GM18867 (cell line): ENCODE measurements at regions not wholly inside any gene's neighbourhood (a gene's known extent, or its start where the extent isn't known, plus 50 kb on each side); places are given as distances from the start of the nearest gene placed in this dataset.

ENCODE experiments used
- ATAC-seq: cut with Tn5 transposase; IDR thresholded peaks from one replicate; pipeline ENCODE4 v1.9.1; 2021; ENCODE audit warnings: mild to moderate bottlenecking, moderate library complexity; ENCODE audit not compliant: unreplicated experiment

DNA sequence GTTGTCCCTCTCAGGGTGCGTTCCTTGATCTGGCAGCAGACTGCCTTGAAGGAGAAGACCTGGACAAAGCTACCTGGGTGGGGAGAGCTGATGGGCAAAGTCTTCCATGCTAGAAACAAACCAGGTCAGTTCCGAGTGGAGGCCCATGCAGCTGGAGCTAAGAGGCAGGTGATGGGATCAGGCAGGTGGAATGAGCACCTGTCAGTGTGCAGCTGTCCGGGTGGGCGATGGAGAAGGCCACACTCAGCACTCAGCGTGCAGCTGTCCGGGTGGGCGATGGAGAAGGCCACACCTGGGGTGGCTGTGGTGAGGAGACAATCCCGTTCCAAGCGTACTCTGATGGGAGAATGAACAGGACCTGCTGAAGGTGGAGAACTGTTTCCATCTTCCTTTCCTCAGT is 237.3 kb upstream of the MYT1L start:
- no peak for ATAC-seq

DNA sequence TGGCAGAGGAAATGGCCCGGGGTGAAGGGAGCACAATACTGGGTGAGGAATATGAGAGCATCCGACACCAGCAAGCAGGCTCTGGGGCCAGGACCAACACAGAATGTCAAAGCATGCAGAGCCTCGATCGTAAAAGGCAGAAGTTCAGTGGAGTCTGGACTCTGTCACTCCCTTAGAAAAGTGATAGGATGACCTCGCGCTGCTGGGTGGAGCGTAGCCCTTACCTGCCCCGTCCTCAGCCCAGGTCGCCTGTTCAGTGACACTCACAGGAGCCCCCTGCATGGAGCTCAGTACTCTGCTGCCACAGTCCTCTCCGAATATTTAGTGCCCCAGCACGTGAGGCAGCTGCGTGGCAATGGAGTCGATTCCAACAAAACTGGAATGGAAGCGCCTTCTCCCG is 236.7 kb upstream of the MYT1L start:
- no peak for ATAC-seq

DNA sequence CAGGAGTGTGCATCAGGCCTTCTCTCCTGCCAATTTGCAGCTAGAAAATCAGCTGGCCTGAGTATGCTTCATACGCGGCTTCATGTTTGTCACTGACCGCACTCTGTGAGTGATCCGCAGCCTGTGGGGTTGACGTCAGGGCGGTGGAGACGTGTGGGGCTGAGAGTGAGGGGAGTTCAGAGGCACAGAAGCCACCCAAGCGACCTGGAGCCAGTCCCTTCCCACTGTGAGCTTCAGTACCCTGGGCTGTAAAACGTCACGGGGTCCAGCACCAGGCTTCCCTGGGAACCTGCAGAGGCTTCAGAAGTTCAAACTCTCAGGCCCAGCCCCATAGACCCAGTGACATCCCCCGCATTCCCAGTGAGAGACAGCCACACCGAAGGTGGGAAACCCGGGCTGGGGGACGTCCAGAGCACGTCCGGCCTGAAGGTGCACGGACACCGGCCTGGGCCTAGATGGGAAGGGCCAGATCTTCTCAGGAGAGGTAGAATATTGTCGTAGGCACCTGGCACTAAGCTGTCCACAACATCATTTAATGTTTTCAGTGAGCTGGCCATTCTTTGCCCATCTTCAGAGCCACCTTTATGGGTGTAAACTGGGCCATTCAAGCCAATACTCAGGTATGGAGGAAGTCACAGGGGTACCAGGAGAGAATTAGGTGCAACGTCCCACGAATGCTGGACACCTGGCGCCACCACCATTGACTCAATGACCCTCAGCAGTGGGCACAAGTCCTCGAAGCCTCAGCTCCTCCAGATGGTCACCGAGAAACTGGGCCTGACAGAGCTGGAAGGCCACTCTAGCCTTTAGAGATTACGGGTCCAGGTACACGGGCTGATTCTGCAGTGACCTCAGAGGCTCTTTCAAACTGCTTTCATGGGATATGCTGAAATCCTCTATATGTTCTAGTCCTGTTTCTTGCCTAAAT is 235.6 kb upstream of the MYT1L start:
- ATAC-seq: no peak

DNA sequence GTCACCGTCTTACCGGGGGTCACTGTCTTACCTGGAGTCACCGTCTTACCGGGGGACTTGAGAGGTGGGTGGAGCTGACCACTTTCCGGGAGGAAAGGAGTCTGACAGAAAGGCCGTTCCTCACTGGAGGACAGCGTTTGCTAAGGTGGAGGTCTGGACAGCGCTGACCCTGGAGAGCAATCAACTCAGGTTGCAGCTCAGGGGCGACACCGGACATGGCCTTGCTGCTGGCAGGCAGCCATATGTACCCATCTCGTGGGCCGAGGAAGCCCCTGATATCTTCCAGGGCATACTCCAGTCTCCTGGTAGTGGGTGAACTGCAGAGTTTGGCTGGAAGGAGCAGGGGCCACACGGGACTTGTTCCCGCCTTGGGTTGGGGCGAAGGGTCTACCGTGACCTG is 234.6 kb upstream of the MYT1L start:
- no peak for ATAC-seq

DNA sequence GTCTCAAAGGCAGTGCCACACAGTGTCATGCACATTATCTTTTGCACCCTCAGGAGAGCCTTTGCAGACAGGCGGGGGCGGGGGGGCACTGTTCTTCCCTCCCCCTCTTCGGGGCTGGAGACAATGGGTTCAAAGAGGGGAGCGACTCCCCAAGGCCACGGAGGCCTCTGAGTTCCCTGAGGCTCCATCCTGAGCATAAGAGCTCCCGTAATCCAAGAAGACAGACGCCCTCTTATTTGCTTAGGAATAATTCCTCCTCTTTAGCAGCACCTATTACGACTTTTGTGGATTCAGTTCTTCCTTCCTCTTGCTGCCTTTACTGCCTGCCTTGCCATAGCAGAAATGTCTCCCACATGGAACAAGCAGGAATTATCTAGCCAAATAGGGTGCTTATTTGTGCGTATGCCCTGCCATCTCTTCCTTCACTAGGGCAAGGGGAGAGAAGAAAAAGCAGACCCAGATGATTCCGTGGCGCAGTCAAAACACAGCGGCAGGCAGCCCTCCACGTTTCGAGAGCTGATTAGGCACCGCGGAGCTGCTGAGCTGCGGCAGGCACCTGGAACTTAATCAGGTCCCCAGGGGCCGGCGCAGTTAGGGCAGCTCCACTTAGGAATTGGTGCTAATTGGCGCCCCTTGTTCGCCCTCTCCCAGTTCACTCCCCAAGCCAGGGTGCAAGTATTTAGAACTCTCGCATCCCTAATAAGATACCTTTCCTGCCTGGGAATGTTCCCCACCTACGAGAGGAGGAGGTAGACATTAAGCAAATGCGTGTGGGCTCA is 233.4 kb upstream of the MYT1L start:
- no peak for ATAC-seq

DNA sequence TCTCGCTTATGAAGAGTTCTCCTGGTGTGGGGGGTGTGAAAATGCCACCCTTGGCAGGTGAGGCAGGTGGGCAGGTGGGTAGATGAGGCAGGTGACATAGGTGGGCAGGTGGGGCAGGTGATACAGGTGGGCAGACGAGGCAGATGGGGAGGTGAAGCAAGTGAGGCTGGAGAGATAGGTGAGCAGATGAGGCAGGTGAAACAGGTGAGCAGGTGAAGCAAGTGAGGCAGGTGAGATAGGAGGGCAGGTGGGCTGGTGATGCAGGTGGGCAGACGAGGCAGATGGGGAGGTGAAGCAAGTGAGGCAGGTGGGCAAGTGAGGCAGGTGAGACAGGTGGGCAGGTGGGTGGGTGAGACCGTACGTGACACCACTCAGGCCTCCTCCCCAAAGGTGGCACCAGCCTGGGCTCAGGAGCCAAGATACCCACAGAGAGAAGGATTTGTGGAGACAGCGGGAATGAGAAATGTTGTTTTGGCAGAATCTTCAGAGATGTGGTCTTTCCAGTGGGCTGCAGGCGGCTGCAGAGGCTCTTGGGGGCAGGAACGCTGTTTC is 232.3 kb upstream of the MYT1L start:
- ATAC-seq: no peak

DNA sequence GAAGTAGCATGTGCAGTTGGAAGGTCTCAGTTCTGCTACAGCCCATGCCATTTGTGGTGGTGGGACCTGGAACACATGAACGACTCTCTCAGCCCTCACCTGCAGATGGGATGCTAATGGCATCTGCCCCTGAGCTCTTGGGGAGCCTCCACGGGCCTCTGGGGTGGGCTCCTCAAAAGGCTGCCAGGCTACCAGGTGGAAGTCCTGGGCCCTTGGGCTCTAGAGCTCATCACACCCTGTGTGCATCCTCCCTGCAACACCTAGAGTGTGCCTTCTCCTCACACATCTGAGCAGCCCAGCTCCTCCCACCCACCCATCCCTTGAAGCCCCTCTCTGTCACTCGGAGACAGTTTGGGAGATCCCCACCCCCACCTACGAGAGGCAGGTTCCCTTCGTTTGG is 231.8 kb upstream of the MYT1L start:
- no peak for ATAC-seq

DNA sequence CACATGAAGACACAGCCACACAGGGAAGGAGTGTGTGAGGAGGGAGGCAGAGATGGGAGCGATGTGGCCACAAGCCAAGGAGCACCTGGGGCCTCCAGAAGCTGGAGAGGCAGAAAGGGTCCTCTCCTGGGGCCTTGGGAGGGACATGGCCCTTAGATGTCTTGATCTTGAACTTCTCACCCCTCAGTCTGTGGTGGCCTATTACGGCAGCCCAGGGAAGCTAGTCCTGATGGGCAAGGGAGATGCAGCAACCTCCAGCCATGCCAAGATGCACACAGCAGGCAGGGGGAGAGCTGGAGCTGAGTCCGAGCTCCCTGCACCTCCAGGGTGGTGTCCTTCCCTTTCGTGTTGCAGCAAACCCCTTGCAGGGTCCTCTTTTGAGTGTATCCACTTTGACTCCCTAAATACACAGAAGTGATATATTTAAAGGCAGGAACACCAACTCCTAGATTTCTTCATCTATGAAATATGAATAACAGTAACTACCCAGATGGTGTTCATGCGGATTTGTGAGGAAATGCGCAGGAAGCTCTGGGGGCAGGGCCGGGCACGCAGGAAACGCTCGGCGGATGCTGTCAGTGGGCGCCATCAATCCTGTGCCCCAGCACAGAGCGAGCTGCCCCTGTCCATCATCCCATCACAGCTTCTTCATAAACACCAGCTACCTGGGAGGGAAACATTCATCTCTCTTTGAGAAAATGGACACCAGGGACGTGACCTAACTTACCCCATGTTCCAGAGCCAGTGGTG is 230.4 kb upstream of the MYT1L start:
- ATAC-seq: no peak

DNA sequence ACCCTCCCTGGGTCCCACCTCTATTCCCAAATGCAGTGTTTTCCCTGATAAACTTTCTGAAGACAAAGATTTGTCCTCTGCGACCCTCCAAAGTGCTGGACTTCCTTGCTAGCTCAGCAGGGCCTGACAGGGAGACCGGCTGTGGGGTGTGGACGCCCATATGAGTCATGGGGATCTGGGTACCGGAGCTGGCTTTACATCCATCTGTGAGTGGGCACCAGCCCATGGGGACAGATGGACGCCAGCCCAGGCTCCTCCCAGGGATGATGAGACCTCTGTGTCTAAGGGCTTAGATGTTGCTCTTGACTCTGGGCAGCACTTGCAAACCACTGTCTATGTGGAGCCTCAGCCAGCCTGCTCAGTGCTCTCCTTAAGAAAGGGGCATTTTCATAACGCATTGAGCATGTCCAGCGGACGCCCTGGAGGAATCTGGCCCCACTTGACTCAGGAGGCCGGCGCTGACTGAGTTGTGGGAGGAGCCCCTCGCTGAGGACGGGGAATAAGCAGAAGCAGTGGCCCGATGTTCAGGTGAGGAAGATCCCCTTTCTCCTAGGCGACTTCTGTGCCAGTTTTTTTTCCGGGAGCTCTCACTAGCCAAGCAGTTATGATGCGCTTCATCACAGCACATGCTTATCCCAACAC is 229.4 kb upstream of the MYT1L start:
- no peak for ATAC-seq

DNA sequence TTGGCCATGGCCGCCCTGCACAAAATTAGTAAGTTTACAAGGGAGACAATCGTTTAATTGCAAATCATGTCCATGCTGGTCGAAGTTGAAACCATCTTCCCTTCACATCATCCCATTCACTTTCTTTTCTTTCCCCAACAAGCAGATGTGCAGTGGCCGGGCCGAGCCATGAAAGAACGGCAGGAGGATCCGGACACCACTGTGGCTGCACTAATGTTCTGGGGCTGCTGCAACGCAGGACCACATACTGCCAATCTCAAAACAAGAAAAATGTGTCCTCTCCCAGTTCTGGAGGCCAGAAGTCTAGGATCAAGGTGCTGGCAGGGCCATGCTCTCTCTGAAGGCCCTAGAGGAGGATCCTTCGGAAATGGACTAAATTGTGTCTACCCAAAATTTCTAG is 227.4 kb upstream of the MYT1L start:
- ATAC-seq: no peak

DNA sequence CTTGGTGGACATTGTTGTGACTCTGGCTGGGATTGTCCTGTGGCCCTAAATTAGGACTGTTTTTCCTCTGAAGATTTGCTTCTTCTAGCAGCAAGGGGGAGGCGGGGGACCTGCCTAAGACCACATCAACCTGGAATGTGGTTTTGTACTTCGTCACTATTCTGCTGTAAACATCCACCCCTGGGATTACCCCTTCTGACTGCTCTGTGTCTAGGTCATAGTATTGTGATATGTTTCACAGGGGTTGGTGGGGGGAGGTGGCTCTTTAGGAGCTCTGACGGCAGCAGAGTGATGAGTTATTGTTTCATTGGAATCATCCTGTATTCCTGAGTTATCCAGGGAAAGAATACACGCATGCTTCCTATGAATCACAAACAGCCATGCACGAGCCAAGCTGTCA is 226.4 kb upstream of the MYT1L start:
- ATAC-seq: no peak

DNA sequence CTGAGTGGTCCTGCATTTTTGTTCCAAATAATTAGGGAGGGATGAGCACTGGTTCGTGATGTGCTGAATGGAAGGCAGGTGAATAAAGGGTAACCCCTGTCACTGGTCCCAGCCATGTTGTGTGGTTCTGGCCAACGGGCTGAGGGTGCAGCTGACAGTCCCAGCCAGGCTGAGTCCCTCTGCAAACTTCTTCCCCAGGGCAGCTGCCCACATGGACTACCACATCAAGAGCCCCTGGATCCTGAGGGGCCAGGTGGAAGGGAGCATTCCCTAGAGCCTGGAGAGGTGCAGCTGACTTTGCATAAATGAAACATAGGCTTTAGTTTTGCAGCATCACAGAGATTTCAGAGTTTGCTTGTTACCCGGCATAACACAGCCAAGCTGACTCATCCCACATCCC is 219.8 kb upstream of the MYT1L start:
- no peak for ATAC-seq

DNA sequence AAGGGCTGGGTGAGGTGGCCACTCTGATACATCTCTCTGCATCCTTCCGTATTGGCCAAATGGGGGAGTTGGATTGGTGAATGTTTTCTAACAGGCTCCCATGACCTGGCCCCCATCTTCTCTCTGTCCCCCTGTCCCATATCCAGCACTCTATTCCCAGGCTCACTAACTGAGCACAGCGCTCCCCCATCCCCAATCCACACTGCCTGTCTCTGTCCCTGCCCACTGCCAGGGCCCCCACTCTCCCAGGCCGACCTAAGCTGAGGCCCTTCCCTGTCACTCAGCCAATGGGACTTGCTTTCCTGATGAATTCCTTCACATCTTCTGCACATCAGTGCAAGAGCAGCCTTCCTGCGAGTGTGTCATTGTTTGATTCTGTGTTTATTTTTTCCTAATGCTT is 216.8 kb upstream of the MYT1L start:
- no peak for ATAC-seq

DNA sequence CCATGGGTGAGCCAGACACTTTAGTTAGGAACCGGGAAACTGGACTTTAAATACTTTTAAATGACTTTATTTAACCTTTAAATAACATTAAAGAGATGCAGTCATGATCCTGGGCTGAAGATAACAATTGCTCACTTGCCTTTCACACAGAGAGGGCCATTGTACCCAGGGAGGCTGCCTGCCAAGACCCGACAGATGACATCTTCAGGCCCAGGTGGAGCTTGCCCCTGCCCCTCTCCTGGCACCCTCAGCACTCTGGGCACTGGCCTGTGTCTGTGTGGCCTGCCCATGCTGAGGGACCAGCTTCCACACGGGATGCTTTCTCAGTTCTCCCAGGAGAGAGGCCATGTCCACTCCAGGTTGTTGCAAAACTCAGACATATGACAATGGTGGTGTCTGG is 216.4 kb upstream of the MYT1L start:
- no peak for ATAC-seq

DNA sequence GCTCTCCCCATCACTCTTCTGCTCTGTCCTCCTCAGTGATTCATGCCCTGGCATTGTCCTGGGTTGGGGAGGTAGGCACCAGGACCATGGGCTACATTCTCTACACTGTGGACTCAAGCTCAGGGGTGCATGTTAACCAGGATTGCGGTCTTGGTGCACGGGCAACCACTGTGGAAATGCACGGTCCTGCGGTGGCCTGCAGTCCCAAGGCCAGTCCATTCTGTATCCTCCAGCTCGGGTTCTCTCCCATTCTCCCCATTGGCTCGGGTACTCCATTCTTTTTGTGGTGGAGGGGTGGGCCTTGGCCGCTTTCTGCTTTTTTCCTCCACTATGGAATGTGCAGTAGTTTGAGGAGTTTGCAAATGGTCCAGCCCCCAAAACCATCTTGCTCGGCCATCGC is 215.0 kb upstream of the MYT1L start:
- ATAC-seq: no peak

DNA sequence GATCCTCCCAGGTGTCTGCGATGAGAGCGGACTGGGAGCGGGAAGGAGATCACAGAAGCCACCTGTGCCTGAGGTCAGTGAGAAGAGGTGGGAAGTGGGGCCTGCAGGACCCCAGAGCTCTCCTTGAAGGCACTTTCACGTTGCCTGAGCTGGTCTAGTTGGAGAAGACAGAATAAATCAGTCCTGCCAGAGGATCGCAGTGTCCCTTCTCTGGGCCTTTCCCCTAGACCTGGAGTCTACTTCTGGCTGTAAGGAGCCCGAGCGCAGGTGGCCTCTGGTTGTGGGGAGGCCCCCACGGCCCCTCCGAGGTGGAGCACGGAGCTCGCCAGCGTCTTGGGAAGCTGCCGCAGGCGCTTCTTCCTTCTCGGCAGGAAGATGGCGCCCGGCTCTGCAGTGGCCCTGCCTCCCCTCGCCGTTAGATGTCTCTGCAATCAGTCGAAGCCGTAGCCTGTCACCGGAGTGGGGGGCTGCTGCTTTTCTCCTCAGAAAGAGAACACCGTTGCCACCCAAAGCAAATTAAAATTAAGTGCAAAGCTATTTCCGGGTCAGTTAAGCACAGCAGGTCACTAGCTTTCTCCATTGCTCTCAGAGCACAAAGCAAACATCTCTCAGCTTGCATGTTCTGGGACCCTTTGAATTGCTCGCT is 212.0 kb upstream of the MYT1L start:
- no peak for ATAC-seq

DNA sequence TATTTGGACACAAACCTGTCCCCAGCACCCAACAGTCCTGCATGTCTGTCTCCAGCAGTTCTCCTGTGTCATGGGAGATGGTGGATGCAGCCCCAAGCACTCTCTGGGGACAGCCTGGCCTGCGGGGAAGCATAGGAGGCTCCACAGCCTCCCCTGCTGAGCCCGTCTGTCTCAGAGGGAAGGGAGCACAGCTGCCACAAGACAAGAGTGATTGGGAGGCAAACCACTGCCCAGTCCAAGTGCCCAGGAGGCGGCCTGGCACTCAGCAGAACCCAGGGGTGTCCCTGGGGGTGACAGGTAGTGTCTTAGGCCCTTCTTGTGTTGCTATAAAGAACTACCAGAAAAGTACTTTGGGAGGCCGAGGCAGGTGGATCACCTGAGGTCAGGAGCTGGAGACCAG is 211.2 kb upstream of the MYT1L start:
- ATAC-seq: no peak

DNA sequence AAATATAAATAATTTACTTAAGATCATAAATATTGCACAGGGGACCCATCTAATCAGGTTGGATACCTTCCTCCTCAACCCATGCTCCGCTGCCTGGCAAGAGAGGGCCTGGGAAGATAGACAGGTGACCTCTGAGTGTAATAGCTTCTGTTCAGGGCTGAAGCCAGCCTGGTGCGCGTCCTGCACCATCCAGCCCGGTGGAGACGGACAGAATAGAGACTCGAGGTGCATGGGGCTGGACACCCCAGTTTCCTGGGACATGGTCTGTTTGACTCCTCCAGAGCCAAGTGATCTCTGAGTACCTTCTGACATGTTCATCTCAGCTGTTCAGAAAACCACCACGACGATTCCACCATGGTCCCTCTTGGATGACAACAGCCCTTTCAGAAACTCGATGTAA is 209.3 kb upstream of the MYT1L start:
- ATAC-seq: no peak

DNA sequence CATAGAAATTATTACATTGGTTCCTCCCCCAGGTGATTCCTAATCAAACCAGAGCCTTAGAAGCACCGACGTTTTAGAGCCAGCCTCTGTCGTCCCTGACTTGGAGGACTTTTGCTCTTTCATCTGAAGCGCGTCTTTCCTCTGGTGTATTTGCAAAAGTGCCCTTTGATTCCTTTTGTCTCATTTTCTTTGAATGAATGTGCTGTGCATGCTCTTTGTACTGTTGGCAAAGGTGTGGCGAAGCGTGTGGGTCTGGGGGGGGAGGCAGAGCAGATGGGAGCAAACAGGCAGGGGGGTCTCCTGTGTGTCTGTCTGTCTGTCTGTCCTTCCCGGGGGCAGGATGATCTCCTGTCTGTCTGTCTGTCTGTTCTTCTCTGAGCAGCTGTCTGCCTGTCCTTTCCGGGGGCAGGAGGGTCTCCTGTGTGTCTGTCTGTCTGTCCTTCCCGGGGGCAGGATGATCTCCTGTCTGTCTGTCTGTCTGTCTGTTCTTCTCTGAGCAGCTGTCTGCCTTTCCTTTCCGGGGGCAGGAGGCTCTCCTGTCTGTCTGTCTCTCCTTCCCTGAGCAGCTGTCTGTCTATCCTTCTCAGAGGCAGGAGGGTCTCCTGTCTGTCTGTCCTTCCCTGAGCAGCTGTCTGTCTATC is 205.5 kb upstream of the MYT1L start:
- ATAC-seq: no peak

DNA sequence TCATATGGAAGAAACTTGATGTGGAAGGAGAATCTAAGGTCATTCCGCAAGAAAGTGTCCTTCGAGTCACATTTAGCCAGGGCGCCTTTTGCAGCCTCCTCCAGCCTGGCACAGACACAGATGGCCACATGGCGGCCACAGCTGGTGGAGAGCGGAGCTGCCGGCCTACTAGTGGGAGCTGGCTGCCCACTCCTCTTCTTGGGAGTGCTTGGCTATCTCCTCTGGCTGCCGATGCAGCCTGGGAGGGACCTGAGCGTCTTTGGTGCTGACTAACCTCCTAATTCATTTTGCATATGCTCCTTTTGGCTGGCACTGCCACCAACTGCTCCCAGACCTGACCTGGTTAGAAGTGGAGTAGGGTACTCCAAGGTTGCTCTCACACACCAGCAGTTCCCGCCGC is 199.3 kb upstream of the MYT1L start:
- no peak for ATAC-seq
